Sigmoid colon (tissue), 6 donors: ENCODE measurements at regions not wholly inside any gene's neighbourhood (a gene's known extent, or its start where the extent isn't known, plus 50 kb on each side); places are given as distances from the start of the nearest gene placed in this dataset.
"Not testable (repeated sequence)": the region's sequence is repeated elsewhere in the genome, so short reads cannot be mapped to it uniquely, and the experiment has no call there.

Experiments
- DNase-seq: peaks from one replicate; pipeline ENCODE4 v3.0.0-alpha.2; 2019
- H3K27ac ChIP-seq, 4 donors: fragments of 200-600 bp; sonication (generic); one replicate each; pipeline ENCODE4 v1.5.1; 2016 to 2019; ENCODE audit warnings: mild to moderate bottlenecking in 1 of 4
- H3K27me3 ChIP-seq, 3 donors: fragments of 200-600 bp; sonication (generic); one replicate each; pipeline ENCODE4 v1.5.1; 2019; ENCODE audit warnings: mild to moderate bottlenecking in 1 of 3
- H3K36me3 ChIP-seq, 4 donors: fragments of 200-600 bp; sonication (generic); one replicate each; pipeline ENCODE4 v1.5.1; 2016 to 2019
- H3K4me1 ChIP-seq, 4 donors: fragments of 200-600 bp; sonication (generic); one replicate each; pipeline ENCODE4 v1.5.1; 2017 to 2019
- H3K4me3 ChIP-seq, 4 donors: fragments of 200-600 bp; sonication (generic); one replicate each; pipeline ENCODE4 v1.5.1; 2017 to 2019; ENCODE audit warnings: mild to moderate bottlenecking in 2 of 4, moderate library complexity in 1 of 4
- H3K9me3 ChIP-seq, 4 donors: fragments of 200-600 bp in 3 of 4; sonication (generic) in 3 of 4; one replicate each; pipeline versions ENCODE4 v1.5.1 to v1.6.1; 2013 to 2019
- CTCF ChIP-seq, 4 experiments: fragments of 450-650 bp in 3 of 4; fragments of 200-600 bp in 1 of 4; IDR thresholded peaks; one replicate each; pipeline ENCODE4 v1.5.1; 2016 to 2019; ENCODE audit warnings: antibody characterized with exemption in 4 of 4, mild to moderate bottlenecking in 3 of 4, moderate library complexity in 2 of 4
- EP300 ChIP-seq, 4 donors: sonication (generic); formaldehyde crosslinking; IDR thresholded peaks; one replicate each; pipeline ENCODE4 v1.6.1; 2017; ENCODE audit warnings: antibody characterized with exemption in 4 of 4
- POLR2A ChIP-seq, 2 donors: fragments of 450-650 bp; IDR thresholded peaks; one replicate each; pipeline ENCODE4 v1.6.1; 2016; ENCODE audit warnings: antibody characterized with exemption in 2 of 2, mild to moderate bottlenecking in 2 of 2, moderate library complexity in 2 of 2
- POLR2AphosphoS5 ChIP-seq, 4 donors: sonication (generic); formaldehyde crosslinking; IDR thresholded peaks; one replicate each; pipeline ENCODE4 v1.6.1; 2017; ENCODE audit warnings: antibody characterized with exemption in 4 of 4
- WGBS, 2 donors: extraction: QIAGEN DNeasy Blood & Tissue Kit; methylation state at CpG; one replicate each; pipeline ENCODE4 v1.1.7; 2013; 5-methylcytosine and 5-hydroxymethylcytosine counted together
- intact Hi-C: fragments of 100-400 bp; cut with DNase I; formaldehyde crosslinking; loops from one replicate; pipeline ENCODE4 v1.15.1; 2023
- donor health status: healthy with polysubstance abuse.
- donor health status: healthy.

- Histone ChIP-seq H3K9me3 (no peaks in the 10 kb centered on the region), H3K36me3 (no peaks in the 10 kb centered on the region), H3K4me1 (peaks cover 0 to 22% (median 18%) of the 10 kb centered on the region in 4 donors), H3K4me3 (no peak overlapping the region), H3K27me3 (no peaks in the 10 kb centered on the region), H3K27ac (peak overlapping the region in 1 of 4 donors; percentile 46)
- no peak for DNase-seq
- intact Hi-C loops = no loop called here
- WGBS, 2 donors = 67 to 89% methylated on average over 16 of the region's 16 CpGs
- TF ChIP-seq POLR2A (IDR thresholded peaks at IDR 0.05) = no peak
- peak in 2 of 4 donors; percentile 74 to 86 for TF ChIP-seq EP300 (IDR thresholded peaks at IDR 0.05)
- peak in 3 of 4 donors; percentile 20 to 64 (median 47) for TF ChIP-seq POLR2AphosphoS5 (IDR thresholded peaks at IDR 0.05)
Measured at GRCh38 chr2:120543899-120544298, 191.8 kb upstream of the GLI2 start.

DNA sequence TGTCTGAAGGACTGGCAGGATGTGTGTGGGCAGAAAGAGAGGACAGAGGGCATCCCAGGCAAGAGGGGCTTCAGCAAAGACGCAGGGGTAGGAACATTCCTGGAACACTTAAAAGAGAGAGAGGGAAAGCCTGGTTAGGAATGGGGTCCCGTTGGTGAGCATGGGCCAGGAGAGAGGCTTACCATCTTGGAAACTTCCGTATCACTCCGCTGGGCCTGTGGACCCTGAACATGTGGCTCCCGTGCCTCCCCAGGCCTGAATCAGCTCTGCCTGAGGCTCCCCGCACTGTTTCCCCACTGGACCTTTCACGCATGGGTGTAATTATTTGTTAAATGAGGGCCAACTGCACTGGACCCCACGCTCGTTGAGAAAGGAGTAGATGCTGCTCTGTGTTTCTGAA, 191.1 kb upstream of the GLI2 start:
- no peak for TF ChIP-seq EP300 (IDR thresholded peaks at IDR 0.05)
- no peak for TF ChIP-seq POLR2AphosphoS5 (IDR thresholded peaks at IDR 0.05)
- no peak for TF ChIP-seq CTCF (IDR thresholded peaks at IDR 0.05)
- TF ChIP-seq POLR2A (IDR thresholded peaks at IDR 0.05) = no peak
- no peak for DNase-seq
- no peak overlapping the region for H3K4me3 ChIP-seq
- H3K27me3 ChIP-seq = no peaks in the 10 kb centered on the region
- intact Hi-C loops = no loop called here
- no peaks in the 10 kb centered on the region for H3K9me3 ChIP-seq
- H3K4me1 ChIP-seq = peaks cover 0 to 22% (median 15%) of the 10 kb centered on the region in 4 donors
- H3K27ac ChIP-seq = peak overlapping the region in 1 of 4 donors; percentile 46
- WGBS, 2 donors = 88 to 90% methylated on average over 9 of the region's 9 CpGs
- no peaks in the 10 kb centered on the region for H3K36me3 ChIP-seq

DNA sequence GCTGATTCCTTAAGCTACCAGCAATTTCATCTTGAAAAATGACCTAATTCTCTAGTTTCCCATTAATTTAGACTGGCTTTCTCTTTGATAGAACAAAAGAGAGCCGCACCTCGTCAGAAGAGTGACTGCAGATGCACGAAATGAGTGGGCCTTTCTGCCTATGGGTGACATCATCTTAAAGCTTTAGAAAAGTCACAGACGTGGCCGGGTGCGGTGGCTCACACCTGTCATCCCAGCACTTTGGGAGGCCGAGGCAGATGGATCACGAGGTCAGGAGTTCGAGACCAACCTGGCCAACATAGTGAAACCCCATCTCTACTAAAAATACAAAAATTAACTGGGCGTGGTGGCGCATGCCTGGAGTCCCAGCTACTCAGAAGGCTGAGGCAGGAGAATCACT, 190.7 kb upstream of the GLI2 start:
- 88 to 93% methylated on average over 11 of the region's 11 CpGs for WGBS, 2 donors
- H3K4me1 ChIP-seq = peaks cover 0 to 18% (median 11%) of the 10 kb centered on the region in 4 donors
- H3K9me3 ChIP-seq, intact Hi-C loops, H3K36me3 ChIP-seq, H3K27me3 ChIP-seq, H3K4me3 ChIP-seq, DNase-seq: not testable (repeated sequence)
- H3K27ac ChIP-seq = peak overlapping the region in 1 of 4 donors; percentile 46

- H3K36me3 ChIP-seq = no peaks in the 10 kb centered on the region
- no peak overlapping the region for H3K4me3 ChIP-seq
- H3K9me3 ChIP-seq = no peaks in the 10 kb centered on the region
- TF ChIP-seq CTCF (IDR thresholded peaks at IDR 0.05) (no peak), EP300 (IDR thresholded peaks at IDR 0.05) (no peak), POLR2AphosphoS5 (IDR thresholded peaks at IDR 0.05) (no peak)
- H3K27ac ChIP-seq = no peak overlapping the region
- DNase-seq = no peak
- intact Hi-C loops = no loop called here
- H3K4me1 ChIP-seq = peaks cover 0 to 12% (median 6%) of the 10 kb centered on the region in 4 donors
- H3K27me3 ChIP-seq = no peaks in the 10 kb centered on the region
- 77 to 82% methylated on average over 8 of the region's 8 CpGs for WGBS, 2 donors
Measured at GRCh38 chr2:120545521-120546047, 190.1 kb upstream of the GLI2 start.

- intact Hi-C loops = no loop called here
- peak; percentile 74 for DNase-seq
- WGBS, 2 donors = 71 to 79% methylated on average over 27 of the region's 27 CpGs
- no peaks in the 10 kb centered on the region for H3K36me3 ChIP-seq
- H3K4me3 ChIP-seq = no peak overlapping the region
- no peak for TF ChIP-seq POLR2AphosphoS5 (IDR thresholded peaks at IDR 0.05)
- no peak for TF ChIP-seq CTCF (IDR thresholded peaks at IDR 0.05)
- no peak for TF ChIP-seq EP300 (IDR thresholded peaks at IDR 0.05)
- no peak for TF ChIP-seq POLR2A (IDR thresholded peaks at IDR 0.05)
- H3K27ac ChIP-seq = no peak overlapping the region
- peaks cover 0 to 12% (median 3%) of the 10 kb centered on the region in 4 donors for H3K4me1 ChIP-seq
- H3K27me3 ChIP-seq = no peaks in the 10 kb centered on the region
- H3K9me3 ChIP-seq = no peaks in the 10 kb centered on the region
Measured at GRCh38 chr2:120546048-120546864, 189.4 kb upstream of the GLI2 start.
